M059J (cell line): ENCODE measurements at regions not wholly inside any gene's neighbourhood (a gene's known extent, or its start where the extent isn't known, plus 50 kb on each side); places are given as distances from the start of the nearest gene placed in this dataset.
"Not testable (repeated sequence)": the region's sequence is repeated elsewhere in the genome, so short reads cannot be mapped to it uniquely, and the experiment has no call there.

Source experiments
- DNase-seq: peaks from one replicate; pipeline ENCODE4 v3.0.0-alpha.2; 2012; ENCODE audit warnings: low read depth

- DNase-seq: no peak
Observed at GRCh38 chr13:55013051-55013450, 1984.4 kb downstream of the OLFM4 start.

DNA sequence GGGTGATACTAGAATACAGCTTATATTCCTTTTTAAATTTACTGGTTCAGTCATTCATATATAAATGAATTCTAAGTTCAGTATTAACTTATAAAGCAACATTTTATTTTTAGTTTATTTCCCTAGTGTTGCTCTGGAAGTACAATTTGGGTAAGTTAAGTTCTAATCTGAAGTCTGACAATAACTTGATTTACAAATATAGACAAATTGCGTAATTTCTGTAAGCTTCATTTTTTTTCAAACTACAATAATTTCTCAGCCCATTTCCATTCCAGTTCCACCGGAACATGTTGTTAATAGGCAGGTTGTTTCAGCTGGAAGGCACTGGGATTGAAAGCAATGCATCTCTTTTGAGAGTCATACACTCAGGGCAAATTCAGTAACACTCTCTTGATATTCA, 2000.7 kb downstream of the OLFM4 start:
- DNase-seq: no peak

- no peak for DNase-seq
Observed at GRCh38 chr13:55038230-55038629, 2009.6 kb downstream of the OLFM4 start.

- not testable (repeated sequence) for DNase-seq
Observed at GRCh38 chr13:55053891-55054550, 2025.4 kb downstream of the OLFM4 start.

DNA sequence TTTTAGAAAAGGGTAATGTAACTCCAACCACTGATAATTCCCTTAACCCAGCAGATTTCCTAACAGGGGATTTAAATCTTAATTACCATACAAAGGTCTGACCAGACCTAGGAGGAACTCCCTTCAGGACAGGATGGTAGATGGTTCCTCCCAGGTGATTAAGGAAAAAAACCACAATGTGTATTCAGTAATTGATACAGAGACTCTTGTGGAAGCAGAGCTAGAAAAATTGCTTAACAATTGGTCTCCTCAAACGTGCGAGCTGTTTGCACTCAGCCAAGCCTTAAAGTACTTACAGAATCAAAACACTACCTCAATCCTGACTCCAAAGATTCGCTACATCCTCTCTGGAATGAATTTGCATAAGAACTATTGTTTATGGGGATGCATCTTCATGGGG, 2027.1 kb downstream of the OLFM4 start:
- DNase-seq: not testable (repeated sequence)

- DNase-seq: no peak
Observed at GRCh38 chr13:55062662-55063061, 2034.0 kb downstream of the OLFM4 start.

- DNase-seq: no peak
Observed at GRCh38 chr13:55067946-55068345, 2039.3 kb downstream of the OLFM4 start.

DNA sequence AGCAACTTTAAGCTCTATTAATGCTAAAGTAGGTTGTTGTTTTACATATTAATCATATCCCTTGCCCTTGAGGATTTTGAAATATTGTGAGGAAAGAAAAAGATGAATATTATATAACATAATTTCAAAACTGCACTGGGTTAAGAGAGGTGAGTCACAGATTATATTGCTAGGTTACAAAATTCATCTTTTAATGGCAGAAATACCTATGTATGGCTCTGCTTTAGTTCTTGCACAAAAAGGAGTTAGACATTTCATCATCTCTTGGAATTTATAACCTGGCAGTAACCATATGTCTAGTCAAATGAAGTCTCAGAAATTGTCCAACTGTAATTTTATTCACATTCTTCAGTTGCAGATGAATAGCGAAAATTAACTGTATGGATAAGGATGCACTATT, 2041.1 kb downstream of the OLFM4 start:
- no peak for DNase-seq

GRCh38 chr13:55073000-55073399, 2044.4 kb downstream of the OLFM4 start:
- no peak for DNase-seq

GRCh38 chr13:55084630-55085029, 2056.0 kb downstream of the OLFM4 start:
- DNase-seq: no peak

GRCh38 chr13:55087085-55087484, 2053.6 kb upstream of the PRR20A start:
- DNase-seq: no peak

- no peak for DNase-seq
Observed at GRCh38 chr13:55090612-55091011, 2050.1 kb upstream of the PRR20A start.

DNA sequence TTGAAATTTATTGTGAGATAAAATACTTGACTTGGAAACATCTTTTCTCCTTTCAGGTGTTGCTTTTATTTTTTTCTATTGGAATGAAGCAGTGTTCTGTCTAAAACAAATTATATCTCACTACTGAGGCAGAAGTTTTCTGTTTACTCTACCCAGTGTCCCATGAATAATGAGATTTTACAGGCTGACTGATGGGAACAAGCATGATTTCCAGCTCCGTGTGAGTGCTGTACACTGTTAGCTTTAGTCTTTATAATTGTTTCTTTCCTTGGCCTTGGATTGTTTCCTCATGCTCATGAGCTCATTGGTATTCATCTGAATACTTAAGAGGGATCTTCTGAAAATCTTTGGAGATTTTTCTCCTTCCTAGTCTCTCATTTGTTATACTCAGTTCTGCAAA, 2049.5 kb upstream of the PRR20A start:
- DNase-seq: no peak

DNA sequence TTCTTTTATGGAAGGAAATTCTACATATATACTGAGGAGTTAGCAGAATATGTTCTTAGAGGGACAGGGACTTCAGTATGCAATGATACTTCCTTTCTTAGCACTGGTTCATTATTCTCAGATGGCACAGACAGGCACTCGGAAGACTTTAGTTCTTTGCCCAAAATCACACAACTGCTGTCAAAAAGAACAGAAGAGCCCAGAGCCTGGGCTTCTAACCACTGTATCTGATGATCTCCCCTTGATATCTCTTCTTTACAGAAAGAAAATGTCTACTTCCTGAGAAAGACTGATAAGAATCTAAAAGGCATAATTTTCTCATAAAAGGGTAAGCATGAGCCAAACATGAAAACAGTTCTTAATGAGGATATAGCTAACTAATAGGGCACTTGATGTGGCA, 2034.2 kb upstream of the PRR20A start:
- no peak for DNase-seq

DNA sequence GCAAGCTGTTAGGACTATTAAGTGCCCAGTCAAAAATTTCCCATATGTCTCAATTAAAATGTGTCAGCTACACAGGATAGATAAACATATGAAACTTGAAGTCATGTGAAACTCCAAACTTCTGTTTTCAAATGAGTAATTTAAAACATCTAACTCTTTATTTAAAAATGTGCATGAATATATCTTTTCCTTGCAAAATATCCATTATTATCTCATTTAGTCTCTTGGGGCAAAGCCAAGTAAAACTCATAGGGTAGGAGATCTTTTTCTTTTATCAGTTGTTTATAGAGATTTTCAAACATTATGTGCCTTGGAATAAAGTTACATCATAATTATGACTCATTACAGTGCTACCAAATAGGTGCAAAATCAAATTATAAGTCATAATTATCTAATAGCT, 2020.1 kb upstream of the PRR20A start:
- DNase-seq: no peak

- no peak for DNase-seq
Observed at GRCh38 chr13:55155046-55155445, 1985.7 kb upstream of the PRR20A start.

- no peak for DNase-seq
Observed at GRCh38 chr13:55159765-55160164, 1981.0 kb upstream of the PRR20A start.

GRCh38 chr13:55160867-55161266, 1979.9 kb upstream of the PRR20A start:
- no peak for DNase-seq

- not testable (repeated sequence) for DNase-seq
Observed at GRCh38 chr13:55178582-55178981, 1962.1 kb upstream of the PRR20A start.

- DNase-seq: no peak
Observed at GRCh38 chr13:55190996-55191395, 1949.7 kb upstream of the PRR20A start.

- no peak for DNase-seq
Observed at GRCh38 chr13:55199134-55199533, 1941.6 kb upstream of the PRR20A start.

- no peak for DNase-seq
Observed at GRCh38 chr13:55214841-55215345, 1925.8 kb upstream of the PRR20A start.

- DNase-seq: no peak
Observed at GRCh38 chr13:55219538-55219937, 1921.2 kb upstream of the PRR20A start.

DNA sequence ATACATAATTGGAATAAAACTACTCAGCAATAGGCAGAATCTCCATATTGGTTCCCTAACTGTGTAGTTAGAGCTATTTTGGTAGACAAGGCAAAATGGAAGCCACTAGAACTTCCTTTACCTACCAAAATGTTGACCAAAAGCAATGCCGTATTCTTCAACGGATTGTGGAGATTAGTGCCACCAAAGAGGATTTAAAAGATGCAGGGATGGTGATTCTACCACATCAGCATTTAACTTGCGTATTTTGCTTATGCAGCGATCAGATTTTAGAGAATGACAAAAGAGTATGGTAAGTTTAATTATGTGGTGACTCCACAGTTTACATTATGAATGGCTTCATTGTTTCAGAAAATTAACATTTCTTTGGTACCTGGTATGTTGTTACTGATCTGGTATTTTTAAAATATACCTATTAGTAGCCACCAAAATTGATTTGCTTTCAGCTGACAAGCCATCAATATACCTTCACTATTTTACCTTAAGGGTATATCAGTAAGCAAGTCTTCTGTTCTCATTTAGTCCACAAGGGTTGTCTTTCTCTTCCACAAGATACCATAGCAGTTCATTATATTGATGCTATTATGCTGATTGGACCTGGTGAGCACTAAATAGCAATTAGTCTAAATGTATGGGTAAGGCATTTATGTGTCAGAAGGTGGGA, 1910.7 kb upstream of the PRR20A start:
- DNase-seq: no peak
